Mucosa of descending colon (tissue), 3 donors: ENCODE measurements at regions not wholly inside any gene's neighbourhood (a gene's known extent, or its start where the extent isn't known, plus 50 kb on each side); places are given as distances from the start of the nearest gene placed in this dataset.

Source experiments
- ATAC-seq: fragments of 200-7000 bp; cut with Tn5 transposase; one replicate; pipeline ENCODE4 v1.9.1; 2020; ENCODE audit warnings: mild to moderate bottlenecking, moderate library complexity
- DNase-seq, 3 donors: peaks; one replicate each; pipeline ENCODE4 v3.0.0-alpha.2; 2020
- H3K36me3 ChIP-seq: fragments of 200-600 bp; one replicate; pipeline ENCODE4 v1.8.0; 2021; ENCODE audit warnings: low read depth, mild to moderate bottlenecking
- H3K4me1 ChIP-seq: fragments of 200-600 bp; one replicate; pipeline ENCODE4 v1.8.0; 2021; ENCODE audit warnings: low read depth, mild to moderate bottlenecking
- H3K4me3 ChIP-seq: fragments of 200-600 bp; one replicate; pipeline ENCODE4 v1.8.0; 2021; ENCODE audit warnings: mild to moderate bottlenecking
- H3K9me3 ChIP-seq: fragments of 200-600 bp; one replicate; pipeline ENCODE4 v1.8.0; 2021; ENCODE audit warnings: mild to moderate bottlenecking
- CTCF ChIP-seq: fragments of 200-600 bp; IDR thresholded peaks from one replicate; pipeline ENCODE4 v1.8.0; 2022; ENCODE audit warnings: antibody characterized with exemption, mild to moderate bottlenecking
- intact Hi-C, 2 donors: fragments of 100-400 bp; cut with DNase I in 1 of 2; cut with micrococcal nuclease in 1 of 2; formaldehyde crosslinking; loops; one replicate each; pipeline versions ENCODE4 v1.11.0 to v1.11.1; 2022; cut with DNase I, micrococcal nuclease
- donor health status: DM: no; HTN: no; CAD: no; lungs with moderate emphysema.
- donor health status: DM: no; HTN: no; CAD: no.
- donor health status: DM: no; HTN: yes; CAD: no.

- no peaks in the 10 kb centered on the region for H3K9me3 ChIP-seq
- intact Hi-C loops, result no loop called here
- H3K4me3 ChIP-seq, result no peak overlapping the region
- H3K4me1 ChIP-seq, result no peaks in the 10 kb centered on the region
- ATAC-seq (no peak), DNase-seq (no peak)
- TF ChIP-seq CTCF, result no peak
- H3K36me3 ChIP-seq, result no peaks in the 10 kb centered on the region
These were observed 322.7 kb upstream of the SEMA6A start for GRCh38 chr5:116897291-116897690.

- ATAC-seq, result no peak
- intact Hi-C loops, result no loop called here
- no peak overlapping the region for H3K4me3 ChIP-seq
- no peaks in the 10 kb centered on the region for H3K36me3 ChIP-seq
- DNase-seq, result no peak
- no peaks in the 10 kb centered on the region for H3K4me1 ChIP-seq
- no peaks in the 10 kb centered on the region for H3K9me3 ChIP-seq
- TF ChIP-seq CTCF, result no peak
These were observed 321.4 kb upstream of the SEMA6A start for GRCh38 chr5:116896001-116896400.

- intact Hi-C loops, result no loop called here
These were observed 318.4 kb upstream of the SEMA6A start for GRCh38 chr5:116892993-116893392.

GRCh38 chr5:116887104-116887503 is 312.5 kb upstream of the SEMA6A start:
- TF ChIP-seq CTCF, result no peak
- no peak for ATAC-seq

More at GRCh38 chr5:116892993-116893392, 318.4 kb upstream of the SEMA6A start:
- Histone ChIP-seq H3K4me3 (no peak overlapping the region), H3K36me3 (no peaks in the 10 kb centered on the region), H3K4me1 (no peaks in the 10 kb centered on the region), H3K9me3 (no peaks in the 10 kb centered on the region)
- no peak for TF ChIP-seq CTCF
- no peak for ATAC-seq
- no peak for DNase-seq

GRCh38 chr5:116885825-116886224 is 311.2 kb upstream of the SEMA6A start:
- Histone ChIP-seq H3K4me3 (no peak overlapping the region), H3K9me3 (no peaks in the 10 kb centered on the region), H3K4me1 (no peaks in the 10 kb centered on the region), H3K36me3 (no peaks in the 10 kb centered on the region)
- TF ChIP-seq CTCF, result no peak
- no peak for DNase-seq
- ATAC-seq, result no peak
- intact Hi-C loops, result no loop called here

More at GRCh38 chr5:116887104-116887503, 312.5 kb upstream of the SEMA6A start:
- no peaks in the 10 kb centered on the region for H3K4me1 ChIP-seq
- intact Hi-C loops, result no loop called here
- no peaks in the 10 kb centered on the region for H3K36me3 ChIP-seq
- DNase-seq, result no peak
- H3K4me3 ChIP-seq, result no peak overlapping the region
- H3K9me3 ChIP-seq, result no peaks in the 10 kb centered on the region

GRCh38 chr5:116883875-116884274 is 309.3 kb upstream of the SEMA6A start:
- no peak for DNase-seq
- Histone ChIP-seq H3K4me3 (no peak overlapping the region), H3K4me1 (no peaks in the 10 kb centered on the region), H3K9me3 (no peaks in the 10 kb centered on the region), H3K36me3 (no peaks in the 10 kb centered on the region)
- TF ChIP-seq CTCF, result no peak
- ATAC-seq, result no peak
- intact Hi-C loops, result no loop called here
